ENCODE measurements at regions not wholly inside any gene's neighbourhood (a gene's known extent, or its start where the extent isn't known, plus 50 kb on each side); places are given as distances from the start of the nearest gene placed in this dataset.
A peak's percentile ranks its signal among the peaks of the same experiment; 100 is the strongest.

GRCh38 chr11:30735946-30736345 is 149.8 kb upstream of the MPPED2 start:
- DNase-seq, result no peak

- no peak for DNase-seq
These were observed 147.6 kb upstream of the MPPED2 start for GRCh38 chr11:30733748-30734147.

GRCh38 chr11:30730011-30730410 is 143.9 kb upstream of the MPPED2 start:
- no peak for DNase-seq

GRCh38 chr11:30729187-30729713 is 143.1 kb upstream of the MPPED2 start:
- no peak for DNase-seq

GRCh38 chr11:30725645-30726195 is 139.6 kb upstream of the MPPED2 start:
- DNase-seq, result no peak

- DNase-seq, result no peak
These were observed 138.1 kb upstream of the MPPED2 start for GRCh38 chr11:30724274-30724673.

GRCh38 chr11:30719371-30719770 is 133.2 kb upstream of the MPPED2 start:
- DNase-seq, result no peak

- no peak for DNase-seq
These were observed 131.5 kb upstream of the MPPED2 start for GRCh38 chr11:30717641-30718040.

GRCh38 chr11:30717009-30717408 is 130.9 kb upstream of the MPPED2 start:
- DNase-seq, result no peak

- no peak for DNase-seq
These were observed 126.6 kb upstream of the MPPED2 start for GRCh38 chr11:30712749-30713148.

GRCh38 chr11:30710221-30710620 is 124.1 kb upstream of the MPPED2 start:
- DNase-seq, result peak; percentile 21

GRCh38 chr11:30707110-30707509 is 121.0 kb upstream of the MPPED2 start:
- DNase-seq, result no peak

GRCh38 chr11:30705913-30706675 is 119.9 kb upstream of the MPPED2 start:
- DNase-seq, result no peak

GRCh38 chr11:30698425-30698824 is 112.3 kb upstream of the MPPED2 start:
- no peak for DNase-seq

- DNase-seq, result no peak
These were observed 110.9 kb upstream of the MPPED2 start for GRCh38 chr11:30697032-30697431.

GRCh38 chr11:30684772-30685171 is 98.6 kb upstream of the MPPED2 start:
- DNase-seq, result no peak

- peak; percentile 22 for DNase-seq
These were observed 97.0 kb upstream of the MPPED2 start for GRCh38 chr11:30683176-30683575.

GRCh38 chr11:30666817-30667216 is 80.7 kb upstream of the MPPED2 start:
- no peak for DNase-seq

- DNase-seq, result no peak
These were observed 78.9 kb upstream of the MPPED2 start for GRCh38 chr11:30665067-30665466.

- no peak for DNase-seq
These were observed 67.5 kb upstream of the MPPED2 start for GRCh38 chr11:30653606-30654005.

- no peak for DNase-seq
These were observed 66.6 kb upstream of the MPPED2 start for GRCh38 chr11:30652801-30653200.

- no peak for DNase-seq
These were observed 64.1 kb upstream of the MPPED2 start for GRCh38 chr11:30650266-30650665.
